ENCODE measurements at regions not wholly inside any gene's neighbourhood (a gene's known extent, or its start where the extent isn't known, plus 50 kb on each side); places are given as distances from the start of the nearest gene placed in this dataset.

DNA sequence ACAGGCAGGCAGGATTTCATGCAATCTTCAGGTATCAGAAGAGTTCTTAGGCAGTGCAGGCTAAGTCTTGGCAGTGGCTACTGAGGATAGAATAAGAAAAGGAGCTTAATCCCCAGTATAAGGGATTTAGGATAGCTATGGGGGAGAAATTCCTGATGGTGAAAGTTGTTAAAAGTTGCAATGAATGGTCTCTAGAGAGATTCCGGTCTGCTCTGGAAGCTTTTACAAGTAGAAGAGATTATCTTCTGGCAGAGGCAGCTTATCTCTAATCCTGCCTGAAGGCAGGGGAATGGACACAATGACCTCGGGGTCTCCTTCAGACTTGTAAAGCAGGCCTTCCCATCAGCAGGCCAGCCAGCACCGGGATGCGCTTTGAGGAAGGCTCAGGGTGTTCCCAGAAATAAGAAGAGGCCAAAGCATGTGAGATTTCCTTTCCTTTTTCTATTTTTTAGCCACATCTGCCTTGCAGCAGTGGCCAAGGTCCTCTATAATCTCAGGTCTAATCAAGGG, 253.9 kb upstream of the KLHL29 start:
- Histone ChIP-seq H2AFZ (ENCODE audit: low read depth, low read length) (no peak overlapping the region), H3K27me3 (ENCODE audit: insufficient read depth, low read length, poor library complexity) (no peaks in the 10 kb centered on the region)

DNA sequence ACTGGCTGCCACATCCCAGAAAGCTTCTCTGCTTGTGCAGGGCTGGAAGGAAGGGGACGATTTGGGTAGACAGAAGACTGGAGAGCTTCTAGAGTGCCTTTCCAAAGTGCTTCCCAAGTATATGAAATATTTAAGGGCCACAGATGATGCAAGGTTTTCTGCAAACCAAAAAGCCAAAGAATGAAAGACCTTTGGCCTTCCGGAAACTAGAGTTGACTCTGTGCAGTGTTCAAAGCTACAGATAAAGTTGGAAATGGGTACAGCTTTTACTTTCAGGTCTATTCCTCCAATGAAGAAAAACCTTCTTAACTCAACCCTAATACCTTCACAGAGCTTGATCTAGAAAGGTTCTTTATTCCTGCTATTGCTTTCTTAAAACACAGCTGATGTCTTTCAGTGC, 253.0 kb upstream of the KLHL29 start:
- Histone ChIP-seq H3K4me2 (ENCODE audit: insufficient read depth, low read length) (no peak overlapping the region), H3K27ac (ENCODE audit: low read length) (no peak overlapping the region), H3K36me3 (ENCODE audit: insufficient read depth, low read length) (no peaks in the 10 kb centered on the region), H2AFZ (ENCODE audit: low read depth, low read length) (no peak overlapping the region), H3K27me3 (ENCODE audit: insufficient read depth, low read length, poor library complexity) (no peaks in the 10 kb centered on the region), H4K20me1 (ENCODE audit: insufficient read depth, low read length) (no peaks in the 10 kb centered on the region), H3K4me3 (ENCODE audit: low read depth in 1 of 2, low read length in 2 of 2) (no peak overlapping the region), H3K4me1 (ENCODE audit: insufficient read depth, low read length) (no peaks in the 10 kb centered on the region), H3K9ac (ENCODE audit: low read depth, low read length) (no peak overlapping the region), H3K9me3 (ENCODE audit: insufficient read depth, low read length, severe bottlenecking) (no peaks in the 10 kb centered on the region), H3K79me2 (ENCODE audit: insufficient read depth, low read length) (no peaks in the 10 kb centered on the region)
- ATAC-seq (ENCODE audit: insufficient read depth, low read depth) (no peak), DNase-seq (no peak)
- TF ChIP-seq, protein P1, sequence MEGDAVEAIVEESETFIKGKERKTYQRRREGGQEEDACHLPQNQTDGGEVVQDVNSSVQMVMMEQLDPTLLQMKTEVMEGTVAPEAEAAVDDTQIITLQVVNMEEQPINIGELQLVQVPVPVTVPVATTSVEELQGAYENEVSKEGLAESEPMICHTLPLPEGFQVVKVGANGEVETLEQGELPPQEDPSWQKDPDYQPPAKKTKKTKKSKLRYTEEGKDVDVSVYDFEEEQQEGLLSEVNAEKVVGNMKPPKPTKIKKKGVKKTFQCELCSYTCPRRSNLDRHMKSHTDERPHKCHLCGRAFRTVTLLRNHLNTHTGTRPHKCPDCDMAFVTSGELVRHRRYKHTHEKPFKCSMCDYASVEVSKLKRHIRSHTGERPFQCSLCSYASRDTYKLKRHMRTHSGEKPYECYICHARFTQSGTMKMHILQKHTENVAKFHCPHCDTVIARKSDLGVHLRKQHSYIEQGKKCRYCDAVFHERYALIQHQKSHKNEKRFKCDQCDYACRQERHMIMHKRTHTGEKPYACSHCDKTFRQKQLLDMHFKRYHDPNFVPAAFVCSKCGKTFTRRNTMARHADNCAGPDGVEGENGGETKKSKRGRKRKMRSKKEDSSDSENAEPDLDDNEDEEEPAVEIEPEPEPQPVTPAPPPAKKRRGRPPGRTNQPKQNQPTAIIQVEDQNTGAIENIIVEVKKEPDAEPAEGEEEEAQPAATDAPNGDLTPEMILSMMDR (IDR thresholded peaks at IDR 0.05; ENCODE audit: borderline replicate concordance, extremely low read depth, low read length, poor library complexity, severe bottlenecking), result no peak
- TF ChIP-seq EZH2 (IDR thresholded peaks at IDR 0.05; ENCODE audit: borderline replicate concordance, low read depth, low read length, severe bottlenecking), result no peak

More for the DNA sequence above, 253.9 kb upstream of the KLHL29 start:
- H3K9me3 ChIP-seq (ENCODE audit: insufficient read depth, low read length, severe bottlenecking), result no peaks in the 10 kb centered on the region
- DNase-seq (no peak), ATAC-seq (ENCODE audit: insufficient read depth, low read depth) (no peak)
- no peak for TF ChIP-seq EZH2 (IDR thresholded peaks at IDR 0.05; ENCODE audit: borderline replicate concordance, low read depth, low read length, severe bottlenecking)
- TF ChIP-seq, protein P1 (IDR thresholded peaks at IDR 0.05; ENCODE audit: borderline replicate concordance, extremely low read depth, low read length, poor library complexity, severe bottlenecking), result no peak
- no peaks in the 10 kb centered on the region for H3K79me2 ChIP-seq (ENCODE audit: insufficient read depth, low read length)
- H3K4me3 ChIP-seq (ENCODE audit: low read depth in 1 of 2, low read length in 2 of 2), result no peak overlapping the region
- no peaks in the 10 kb centered on the region for H4K20me1 ChIP-seq (ENCODE audit: insufficient read depth, low read length)
- no peak overlapping the region for H3K9ac ChIP-seq (ENCODE audit: low read depth, low read length)
- no peak overlapping the region for H3K27ac ChIP-seq (ENCODE audit: low read length)
- no peak overlapping the region for H3K4me2 ChIP-seq (ENCODE audit: insufficient read depth, low read length)
- no peaks in the 10 kb centered on the region for H3K4me1 ChIP-seq (ENCODE audit: insufficient read depth, low read length)
- no peaks in the 10 kb centered on the region for H3K36me3 ChIP-seq (ENCODE audit: insufficient read depth, low read length)

DNA sequence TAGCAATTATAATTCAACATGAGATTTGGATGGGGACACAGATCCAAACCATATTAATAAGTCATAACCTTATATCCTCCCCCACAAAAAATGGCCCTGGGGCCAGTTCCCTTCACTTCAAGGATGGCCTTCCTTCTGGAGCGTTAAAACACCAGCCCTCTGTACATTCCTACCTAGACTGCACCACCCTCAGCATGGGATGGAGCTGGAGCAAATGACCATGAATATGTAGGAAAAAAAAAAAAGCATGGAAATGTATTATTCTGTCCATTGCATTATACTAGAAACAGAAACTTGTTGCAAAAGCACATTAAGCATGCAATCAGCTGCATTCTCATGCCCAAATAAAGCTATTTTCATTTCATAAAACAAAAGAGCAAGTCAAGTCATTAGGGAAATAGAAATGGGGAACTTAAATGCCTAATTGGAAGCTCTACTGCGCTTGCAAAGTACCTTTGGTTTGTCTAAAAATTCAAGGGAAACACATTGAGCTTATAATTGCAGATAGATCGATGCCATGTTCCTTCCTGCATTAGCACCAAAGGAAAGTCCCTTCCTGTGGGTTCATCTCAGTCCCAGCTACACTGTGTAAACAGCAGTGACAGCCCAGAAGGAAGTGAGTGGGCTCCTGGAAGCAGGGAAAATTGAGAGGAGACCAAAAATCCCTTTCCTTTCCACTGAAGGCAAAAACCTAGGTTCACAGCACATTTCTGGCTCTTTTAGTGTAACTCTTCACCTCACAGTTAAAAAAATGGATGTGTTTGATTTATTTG, 252.0 kb upstream of the KLHL29 start:
- no peak overlapping the region for H2AFZ ChIP-seq (ENCODE audit: low read depth, low read length)
- no peaks in the 10 kb centered on the region for H3K4me1 ChIP-seq (ENCODE audit: insufficient read depth, low read length)
- H3K36me3 ChIP-seq (ENCODE audit: insufficient read depth, low read length), result no peaks in the 10 kb centered on the region
- H3K9me3 ChIP-seq (ENCODE audit: insufficient read depth, low read length, severe bottlenecking), result no peaks in the 10 kb centered on the region
- H3K27ac ChIP-seq (ENCODE audit: low read length), result no peak overlapping the region
- no peaks in the 10 kb centered on the region for H4K20me1 ChIP-seq (ENCODE audit: insufficient read depth, low read length)
- ATAC-seq (ENCODE audit: insufficient read depth, low read depth) (no peak), DNase-seq (no peak)
- no peak overlapping the region for H3K9ac ChIP-seq (ENCODE audit: low read depth, low read length)
- H3K79me2 ChIP-seq (ENCODE audit: insufficient read depth, low read length), result no peaks in the 10 kb centered on the region
- H3K4me3 ChIP-seq (ENCODE audit: low read depth in 1 of 2, low read length in 2 of 2), result no peak overlapping the region
- H3K4me2 ChIP-seq (ENCODE audit: insufficient read depth, low read length), result no peak overlapping the region
- no peaks in the 10 kb centered on the region for H3K27me3 ChIP-seq (ENCODE audit: insufficient read depth, low read length, poor library complexity)
- no peak for TF ChIP-seq EZH2 (IDR thresholded peaks at IDR 0.05; ENCODE audit: borderline replicate concordance, low read depth, low read length, severe bottlenecking)
- TF ChIP-seq, protein P1 (IDR thresholded peaks at IDR 0.05; ENCODE audit: borderline replicate concordance, extremely low read depth, low read length, poor library complexity, severe bottlenecking), result no peak

All from DND-41 (cell line).